NCI-H146 (cell line): ENCODE measurements at regions not wholly inside any gene's neighbourhood (a gene's known extent, or its start where the extent isn't known, plus 50 kb on each side); places are given as distances from the start of the nearest gene placed in this dataset.
"Not testable (repeated sequence)": the region's sequence is repeated elsewhere in the genome, so short reads cannot be mapped to it uniquely, and the experiment has no call there.

ENCODE experiments used
- DNase-seq: peaks from one replicate; lab custom pipeline; 2025; lab: John Stamatoyannopoulos, UW

GRCh38 chr5:25764733-25765132 lies 1120.0 kb upstream of the CDH10 start:
- DNase-seq: no peak

- no peak for DNase-seq
These were observed 1119.0 kb upstream of the CDH10 start for GRCh38 chr5:25763781-25764180.

GRCh38 chr5:25754895-25755294 lies 1110.1 kb upstream of the CDH10 start:
- no peak for DNase-seq

GRCh38 chr5:25744908-25745307 lies 1100.1 kb upstream of the CDH10 start:
- no peak for DNase-seq

GRCh38 chr5:25716680-25717079 lies 1071.9 kb upstream of the CDH10 start:
- no peak for DNase-seq

- DNase-seq: peak; percentile 54
These were observed 1068.5 kb upstream of the CDH10 start for GRCh38 chr5:25713259-25713658.

GRCh38 chr5:25707093-25707492 lies 1062.3 kb upstream of the CDH10 start:
- no peak for DNase-seq

GRCh38 chr5:25701936-25702335 lies 1057.2 kb upstream of the CDH10 start:
- DNase-seq: no peak

- DNase-seq: peak; percentile 29
These were observed 1050.0 kb upstream of the CDH10 start for GRCh38 chr5:25694801-25695200.

- DNase-seq: no peak
These were observed 1043.4 kb upstream of the CDH10 start for GRCh38 chr5:25688156-25688555.

- no peak for DNase-seq
These were observed 1025.0 kb upstream of the CDH10 start for GRCh38 chr5:25669645-25670401.

GRCh38 chr5:25662610-25663009 lies 1017.8 kb upstream of the CDH10 start:
- no peak for DNase-seq

- DNase-seq: not testable (repeated sequence)
These were observed 1005.5 kb upstream of the CDH10 start for GRCh38 chr5:25650316-25650715.

GRCh38 chr5:25649628-25650265 lies 1005.0 kb upstream of the CDH10 start:
- no peak for DNase-seq

- DNase-seq: no peak
These were observed 1001.9 kb upstream of the CDH10 start for GRCh38 chr5:25646421-25647341.

GRCh38 chr5:25641124-25641523 lies 996.3 kb upstream of the CDH10 start:
- no peak for DNase-seq

GRCh38 chr5:25619273-25619672 lies 974.5 kb upstream of the CDH10 start:
- no peak for DNase-seq

- DNase-seq: no peak
These were observed 974.0 kb upstream of the CDH10 start for GRCh38 chr5:25618821-25619220.

- DNase-seq: no peak
These were observed 969.7 kb upstream of the CDH10 start for GRCh38 chr5:25614466-25614865.

- no peak for DNase-seq
These were observed 959.9 kb upstream of the CDH10 start for GRCh38 chr5:25604681-25605080.

GRCh38 chr5:25579111-25579510 lies 934.3 kb upstream of the CDH10 start:
- no peak for DNase-seq

- DNase-seq: no peak
These were observed 928.9 kb upstream of the CDH10 start for GRCh38 chr5:25573691-25574090.
